VCaP (cell line): ENCODE measurements at regions not wholly inside any gene's neighbourhood (a gene's known extent, or its start where the extent isn't known, plus 50 kb on each side); places are given as distances from the start of the nearest gene placed in this dataset.

Experiments
- H3K27ac ChIP-seq: fragments of 450-650 bp; 2 replicates; pipeline ENCODE4 v1.5.1; 2017
- TF ChIP-seq, protein P1 (sequence below): fragments of 450-650 bp; conservative IDR thresholded peaks from 2 replicates; pipeline ENCODE4 v1.5.1; 2017; ENCODE audit warnings: mild to moderate bottlenecking, moderate library complexity

DNA sequence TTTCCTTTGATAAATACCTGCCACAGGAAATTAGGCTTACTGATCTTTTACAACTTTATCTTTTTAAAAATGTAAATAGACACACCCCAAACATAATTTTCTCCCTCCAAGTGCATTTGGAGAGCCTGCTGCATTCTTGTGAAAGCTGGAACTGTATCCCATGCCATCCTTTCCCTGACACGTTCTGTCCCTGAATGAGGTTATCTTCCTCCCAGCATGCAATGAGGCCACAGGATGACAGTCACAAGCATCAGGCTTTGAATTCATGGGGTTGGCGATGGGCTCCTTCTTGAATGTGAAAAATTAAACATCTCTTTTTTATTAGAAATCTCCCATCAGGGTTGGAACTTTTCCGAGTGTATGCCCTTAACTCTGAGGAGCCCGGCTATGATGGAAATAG, 77.8 kb downstream of the CTAGE1 start:
- no peak overlapping the region for H3K27ac ChIP-seq

DNA sequence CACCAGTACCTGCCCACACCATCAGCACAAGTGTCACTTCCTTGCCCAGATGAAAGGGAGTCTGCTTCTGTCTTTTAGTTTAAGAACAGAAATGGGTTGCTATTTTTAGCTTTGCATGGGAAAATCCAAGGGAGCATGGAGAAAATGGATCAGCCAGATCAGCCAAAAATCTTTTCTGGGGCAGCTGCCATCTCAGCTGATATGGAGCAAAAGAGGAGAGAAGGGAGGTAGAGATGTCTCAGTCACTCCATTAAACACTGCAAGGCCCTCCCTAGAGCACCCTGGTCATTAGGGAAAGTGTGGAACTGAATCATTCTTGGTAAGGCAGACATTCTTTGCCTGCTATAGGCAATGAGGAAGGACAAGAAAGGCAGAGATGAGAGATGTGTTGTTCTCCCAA, 79.9 kb downstream of the CTAGE1 start:
- TF ChIP-seq, protein P1, sequence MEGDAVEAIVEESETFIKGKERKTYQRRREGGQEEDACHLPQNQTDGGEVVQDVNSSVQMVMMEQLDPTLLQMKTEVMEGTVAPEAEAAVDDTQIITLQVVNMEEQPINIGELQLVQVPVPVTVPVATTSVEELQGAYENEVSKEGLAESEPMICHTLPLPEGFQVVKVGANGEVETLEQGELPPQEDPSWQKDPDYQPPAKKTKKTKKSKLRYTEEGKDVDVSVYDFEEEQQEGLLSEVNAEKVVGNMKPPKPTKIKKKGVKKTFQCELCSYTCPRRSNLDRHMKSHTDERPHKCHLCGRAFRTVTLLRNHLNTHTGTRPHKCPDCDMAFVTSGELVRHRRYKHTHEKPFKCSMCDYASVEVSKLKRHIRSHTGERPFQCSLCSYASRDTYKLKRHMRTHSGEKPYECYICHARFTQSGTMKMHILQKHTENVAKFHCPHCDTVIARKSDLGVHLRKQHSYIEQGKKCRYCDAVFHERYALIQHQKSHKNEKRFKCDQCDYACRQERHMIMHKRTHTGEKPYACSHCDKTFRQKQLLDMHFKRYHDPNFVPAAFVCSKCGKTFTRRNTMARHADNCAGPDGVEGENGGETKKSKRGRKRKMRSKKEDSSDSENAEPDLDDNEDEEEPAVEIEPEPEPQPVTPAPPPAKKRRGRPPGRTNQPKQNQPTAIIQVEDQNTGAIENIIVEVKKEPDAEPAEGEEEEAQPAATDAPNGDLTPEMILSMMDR, result no peak
- H3K27ac ChIP-seq, result no peak overlapping the region

More for the DNA sequence above, 77.8 kb downstream of the CTAGE1 start:
- TF ChIP-seq, protein P1, result no peak

DNA sequence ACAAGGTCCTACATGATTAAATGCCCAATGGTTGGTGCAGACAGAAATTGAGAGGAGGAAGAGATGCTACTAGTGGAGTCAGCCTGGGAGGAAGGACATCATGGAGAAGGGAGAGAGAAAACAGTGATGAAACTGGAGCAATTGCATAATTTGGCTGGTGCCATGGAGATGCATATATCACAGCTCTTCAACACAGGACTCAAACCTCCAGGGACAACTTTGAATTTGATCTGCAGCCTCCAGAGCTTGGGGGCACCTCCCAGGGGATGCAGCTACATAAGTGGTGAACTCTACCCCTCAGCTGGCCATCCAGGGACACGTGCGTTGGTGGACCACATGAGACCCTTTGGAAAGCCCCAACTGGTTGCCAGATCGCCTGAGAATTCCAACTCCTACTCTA, 80.4 kb downstream of the CTAGE1 start:
- TF ChIP-seq, protein P1, result no peak
- no peak overlapping the region for H3K27ac ChIP-seq

DNA sequence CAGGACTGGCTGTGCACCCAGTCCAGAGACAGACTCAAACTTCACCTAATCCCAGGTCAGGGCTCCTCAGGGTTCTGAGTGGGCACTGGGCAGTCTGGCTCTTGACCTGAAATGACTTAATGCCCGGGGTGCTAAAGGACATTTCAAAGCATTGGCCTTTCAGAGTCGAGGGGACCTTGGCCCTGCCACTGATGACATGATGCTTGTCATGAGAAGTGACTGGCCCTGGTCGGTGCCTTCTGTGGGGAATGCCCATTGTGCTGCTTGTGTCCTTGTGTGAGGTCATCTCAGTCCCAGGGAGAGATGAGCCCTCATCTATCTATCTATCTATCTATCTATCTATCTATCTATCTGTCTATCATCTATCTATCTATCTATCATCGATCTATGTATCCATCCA, 81.3 kb downstream of the CTAGE1 start:
- TF ChIP-seq, protein P1, result no peak

DNA sequence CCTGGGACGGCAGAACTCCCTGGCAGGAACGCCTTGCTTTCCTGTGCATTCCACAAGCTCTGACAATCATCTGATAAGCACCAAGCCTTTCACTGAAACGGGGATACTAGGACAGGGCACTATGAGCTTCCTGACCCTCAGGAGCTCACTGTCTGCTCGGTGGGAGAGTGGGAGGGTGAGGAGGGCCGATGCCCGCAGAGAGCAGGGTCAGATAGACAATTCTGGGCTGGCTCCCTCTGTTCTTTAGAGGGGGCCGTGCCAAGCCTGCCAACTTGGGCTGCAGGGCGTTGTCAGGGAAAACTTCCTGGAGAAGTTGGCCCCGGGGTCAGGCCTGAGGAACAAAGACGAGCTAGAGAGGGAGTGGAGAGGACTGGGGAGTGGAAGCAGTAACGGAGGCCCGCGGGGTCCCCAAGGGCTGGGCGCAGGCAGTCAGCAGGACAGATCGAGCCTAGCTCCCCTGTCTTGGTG, 82.0 kb downstream of the CTAGE1 start:
- TF ChIP-seq, protein P1, result no peak
- no peak overlapping the region for H3K27ac ChIP-seq

More for the DNA sequence above, 81.3 kb downstream of the CTAGE1 start:
- H3K27ac ChIP-seq, result no peak overlapping the region

DNA sequence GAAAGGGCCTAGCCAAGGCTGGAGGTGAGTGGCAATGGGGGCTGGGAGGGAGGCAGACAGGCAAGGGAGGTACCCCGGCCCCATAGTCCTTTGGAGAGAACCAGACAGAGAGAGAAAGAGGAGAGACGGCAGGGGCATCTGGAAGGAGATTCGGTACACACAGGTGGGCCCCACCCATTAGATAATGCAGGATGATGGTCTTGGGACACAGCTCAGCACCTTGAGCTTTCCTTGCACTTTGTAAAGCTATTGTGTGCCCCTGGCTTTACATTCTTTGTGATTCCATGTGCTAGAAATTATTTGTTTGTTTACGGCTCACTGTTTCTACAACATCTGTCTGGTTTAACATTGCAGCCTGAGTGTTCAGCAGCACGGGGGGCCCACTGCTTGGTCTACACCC, 83.1 kb downstream of the CTAGE1 start:
- TF ChIP-seq, protein P1, result no peak
- no peak overlapping the region for H3K27ac ChIP-seq

DNA sequence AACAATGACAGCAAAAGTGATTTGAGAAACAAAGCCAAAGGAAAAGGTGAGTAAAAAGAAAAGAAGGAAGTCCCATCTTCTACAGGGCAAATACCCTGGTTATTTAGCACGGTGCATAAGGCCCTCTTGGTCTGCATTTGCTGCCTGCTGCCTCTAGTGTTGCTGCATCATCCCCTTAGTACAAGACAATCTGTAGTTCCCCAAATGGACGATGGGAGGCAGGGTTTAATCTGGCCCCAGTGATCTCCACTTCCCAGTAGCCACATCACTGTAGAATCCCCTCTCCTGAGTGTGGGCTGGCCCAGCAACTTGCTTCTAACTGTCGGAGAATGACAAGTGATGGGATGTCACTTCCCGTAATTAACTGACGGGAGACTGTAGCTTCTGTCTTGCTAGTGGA, 85.1 kb downstream of the CTAGE1 start:
- H3K27ac ChIP-seq, result no peak overlapping the region
- TF ChIP-seq, protein P1, result no peak
